SK-N-SH (cell line): ENCODE measurements at regions not wholly inside any gene's neighbourhood (a gene's known extent, or its start where the extent isn't known, plus 50 kb on each side); places are given as distances from the start of the nearest gene placed in this dataset.
"Not testable (repeated sequence)": the region's sequence is repeated elsewhere in the genome, so short reads cannot be mapped to it uniquely, and the experiment has no call there.

Source experiments
- CTCF ChIA-PET: fragments of 300-600, 350-600 bp; formaldehyde crosslinking; extraction: SDS; loops from one replicate; lab custom pipeline; 2021; lab: Yijun Ruan, JAX
- POLR2A ChIA-PET: fragments of 350-600 bp; sonication (Branson Sonifier 250); formaldehyde crosslinking; extraction: SDS; loops from one replicate; lab custom pipeline; 2020; ENCODE audit warnings: antibody characterized with exemption, inconsistent platforms; lab: Yijun Ruan, JAX
- DNase-seq: peaks from one replicate; pipeline ENCODE4 v3.0.0; 2012
- H2AFZ ChIP-seq: fragments of 200-600 bp; sonication (generic); 2 replicates; pipeline ENCODE4 v1.8.1; 2016; ENCODE audit warnings: antibody characterized with exemption, mild to moderate bottlenecking, low read depth
- H3F3A ChIP-seq: fragments of 200-600 bp; sonication (generic); replicated peaks from 2 replicates; pipeline ENCODE3; 2016; ENCODE audit warnings: antibody characterized with exemption, mild to moderate bottlenecking; ENCODE audit not compliant: insufficient read depth
- H3K27ac ChIP-seq, 2 experiments: fragments of 200-500 bp in 1 of 2; fragments of 200-600 bp in 1 of 2; sonication (Bioruptor generic) in 1 of 2; sonication (generic), shearing (Covaris generic) in 1 of 2; 2 replicates each; pipeline versions ENCODE4 v1.5.1 to v1.6.1; 2014 to 2016; ENCODE audit warnings: low read depth in 2 of 2, inconsistent platforms in 1 of 2, low read length in 1 of 2, mild to moderate bottlenecking in 1 of 2, mixed read lengths in 1 of 2
- H3K27me3 ChIP-seq: fragments of 200-600 bp; sonication (generic), shearing (Covaris generic); 2 replicates; pipeline ENCODE4 v1.6.1; 2016; ENCODE audit warnings: mixed run types; ENCODE audit not compliant: insufficient read depth
- H3K36me3 ChIP-seq, 2 experiments: fragments of 200-500 bp in 1 of 2; fragments of 200-600 bp in 1 of 2; sonication (Bioruptor generic) in 1 of 2; sonication (generic) in 1 of 2; replicated peaks in 1 of 2; 2 replicates each; pipeline versions ENCODE3 to v1.5.1; 2014 to 2016; ENCODE audit warnings: low read length in 1 of 2, mild to moderate bottlenecking in 1 of 2; ENCODE audit not compliant: insufficient read depth in 2 of 2, control insufficient read depth in 1 of 2
- H3K4me1 ChIP-seq, 2 experiments: fragments of 200-500 bp in 1 of 2; fragments of 200-600 bp in 1 of 2; sonication (Bioruptor generic) in 1 of 2; sonication (generic), shearing (Covaris generic) in 1 of 2; 2 replicates each; pipeline versions ENCODE4 v1.5.1 to v1.6.1; 2014 to 2016; ENCODE audit warnings: low read depth in 1 of 2, low read length in 1 of 2, mixed run types in 1 of 2; ENCODE audit not compliant: insufficient read depth in 2 of 2, control insufficient read depth in 1 of 2
- H3K4me2 ChIP-seq: fragments of 200-600 bp; sonication (generic), shearing (Covaris generic); 2 replicates; pipeline ENCODE4 v1.6.1; 2017; ENCODE audit warnings: mixed run types
- H3K4me3 ChIP-seq, 2 experiments: fragments of 200-500 bp in 1 of 2; fragments of 200-600 bp in 1 of 2; sonication (Bioruptor generic) in 1 of 2; sonication (generic), shearing (Covaris generic) in 1 of 2; 2 replicates each; pipeline versions ENCODE4 v1.5.1 to v1.8.1; 2014 to 2016; ENCODE audit warnings: low read depth in 2 of 2, inconsistent platforms in 1 of 2, low read length in 1 of 2, mild to moderate bottlenecking in 1 of 2, mixed read lengths in 1 of 2, moderate library complexity in 1 of 2
- H3K79me2 ChIP-seq: fragments of 200-600 bp; sonication (generic); 2 replicates; pipeline ENCODE4 v1.8.1; 2017; ENCODE audit warnings: mild to moderate bottlenecking; ENCODE audit not compliant: insufficient read depth
- H3K9ac ChIP-seq: fragments of 200-600 bp; sonication (generic); 2 replicates; pipeline ENCODE4 v1.6.1; 2017; ENCODE audit warnings: mixed run types
- H3K9me2 ChIP-seq: fragments of 200-600 bp; sonication (generic); 2 replicates; pipeline ENCODE4 v1.6.1; 2017; ENCODE audit warnings: mixed run types
- H3K9me3 ChIP-seq: fragments of 200-600 bp; sonication (generic); 2 replicates; pipeline ENCODE4 v1.6.1; 2017; ENCODE audit warnings: mixed run types, mild to moderate bottlenecking, moderate library complexity
- H4K20me1 ChIP-seq: fragments of 200-600 bp; sonication (generic); 2 replicates; pipeline ENCODE4 v1.6.1; 2017; ENCODE audit warnings: mild to moderate bottlenecking, mixed run types; ENCODE audit not compliant: insufficient read depth
- CHD2 ChIP-seq: fragments of 150-350 bp; IDR thresholded peaks from 2 replicates; pipeline ENCODE4 v1.6.1; 2018; ENCODE audit warnings: low read length; ENCODE audit not compliant: partially characterized antibody
- ELF1 ChIP-seq: IDR thresholded peaks from 2 replicates; pipeline ENCODE4 v1.4.0; 2012
- EP300 ChIP-seq, 2 experiments: IDR thresholded peaks; 2 replicates each; pipeline versions ENCODE4 v1.4.0 to v1.6.1; 2012; ENCODE audit warnings: borderline replicate concordance in 1 of 2, low read depth in 1 of 2, low read length in 1 of 2
- FOXM1 ChIP-seq: IDR thresholded peaks from 2 replicates; pipeline ENCODE4 v1.4.0; 2012; ENCODE audit warnings: low read depth, mild to moderate bottlenecking
- GATA2 ChIP-seq: sonication (generic); formaldehyde crosslinking; IDR thresholded peaks from 2 replicates; pipeline ENCODE4 v1.5.0; 2020; ENCODE audit warnings: mild to moderate bottlenecking, missing genetic modification reagents
- IRF3 ChIP-seq: fragments of 150-350 bp; IDR thresholded peaks from 2 replicates; pipeline ENCODE4 v1.6.1; 2016; ENCODE audit warnings: mild to moderate bottlenecking, low read depth, low read length
- MEF2A ChIP-seq: IDR thresholded peaks from 2 replicates; pipeline ENCODE4 v1.4.0; 2012; ENCODE audit warnings: low read depth, borderline replicate concordance
- NRF1 ChIP-seq: IDR thresholded peaks from 2 replicates; pipeline ENCODE4 v1.6.1; 2012; ENCODE audit warnings: low read depth, mild to moderate bottlenecking, low read length
- POLR2AphosphoS5 ChIP-seq: IDR thresholded peaks from 2 replicates; pipeline ENCODE4 v1.6.1; 2012; ENCODE audit warnings: low read depth, low read length
- RCOR1 ChIP-seq: fragments of 150-350 bp; IDR thresholded peaks from 2 replicates; pipeline ENCODE4 v1.6.1; 2017; ENCODE audit warnings: antibody characterized with exemption, low read length
- RFX5 ChIP-seq: IDR thresholded peaks from 2 replicates; pipeline ENCODE4 v1.6.1; 2012; ENCODE audit warnings: mild to moderate bottlenecking, improper control_type of control experiment, low read length
- SIN3A ChIP-seq: IDR thresholded peaks from 2 replicates; pipeline ENCODE4 v1.6.1; 2012; ENCODE audit warnings: low read depth, mild to moderate bottlenecking, low read length, moderate library complexity, borderline replicate concordance
- SMC3 ChIP-seq: IDR thresholded peaks from 2 replicates; pipeline ENCODE4 v1.6.1; 2012; ENCODE audit warnings: low read depth, low read length, improper control_type of control experiment
- TAF1 ChIP-seq: IDR thresholded peaks from 2 replicates; pipeline ENCODE4 v1.6.1; 2012; ENCODE audit warnings: low read depth, mild to moderate bottlenecking, low read length, moderate library complexity, borderline replicate concordance
- TCF12 ChIP-seq: IDR thresholded peaks from 2 replicates; pipeline ENCODE4 v1.4.0; 2012
- USF1 ChIP-seq: IDR thresholded peaks from 2 replicates; pipeline ENCODE4 v1.4.0; 2012; ENCODE audit warnings: low read depth, borderline replicate concordance
- YY1 ChIP-seq: IDR thresholded peaks from 2 replicates; pipeline ENCODE4 v1.4.0; 2012; ENCODE audit warnings: low read depth, mild to moderate bottlenecking
- WGBS: methylation state at CpG from one replicate; pipeline ENCODE4 v1.1.6; 2017; ENCODE audit warnings: low lambda C conversion rate; 5-methylcytosine and 5-hydroxymethylcytosine counted together

- H3F3A ChIP-seq: no peaks in the 10 kb centered on the region
- H3K9me3 ChIP-seq: no peaks in the 10 kb centered on the region
- H3K4me1 ChIP-seq: no peaks in the 10 kb centered on the region
- POLR2A ChIA-PET: no interaction called here
- H3K9ac ChIP-seq: no peak overlapping the region
- no peak for TF ChIP-seq EP300 (IDR thresholded peaks at IDR 0.05; ENCODE audit: borderline replicate concordance in 1 of 2, low read depth in 1 of 2, low read length in 1 of 2)
- TF ChIP-seq, all 33 proteins: peak for 0
- Histone ChIP-seq H3K36me3 (no peaks in the 10 kb centered on the region), H3K27me3 (no peaks in the 10 kb centered on the region), H4K20me1 (no peaks in the 10 kb centered on the region), H3K4me2 (no peak overlapping the region), H2AFZ (no peak overlapping the region), H3K9me2 (no peaks in the 10 kb centered on the region), H3K4me3 (no peak overlapping the region), H3K27ac (no peak overlapping the region), H3K79me2 (no peaks in the 10 kb centered on the region)
- CTCF ChIA-PET: no interaction called here
- DNase-seq: no peak
Observed at GRCh38 chr3:145248928-145249327, 912.1 kb downstream of the PLOD2 start.

GRCh38 chr3:145251311-145251710 is 909.7 kb downstream of the PLOD2 start:
- no peaks in the 10 kb centered on the region for H4K20me1 ChIP-seq
- CTCF ChIA-PET: no interaction called here
- POLR2A ChIA-PET: no interaction called here
- no peak overlapping the region for H2AFZ ChIP-seq
- H3K36me3 ChIP-seq: no peaks in the 10 kb centered on the region
- H3K9me2 ChIP-seq: no peaks in the 10 kb centered on the region
- DNase-seq: no peak
- H3K4me3 ChIP-seq: no peak overlapping the region
- no peaks in the 10 kb centered on the region for H3F3A ChIP-seq
- H3K9me3 ChIP-seq: no peaks in the 10 kb centered on the region
- no peaks in the 10 kb centered on the region for H3K27me3 ChIP-seq
- H3K4me1 ChIP-seq: no peaks in the 10 kb centered on the region
- H3K9ac ChIP-seq: no peak overlapping the region
- no peaks in the 10 kb centered on the region for H3K79me2 ChIP-seq
- no peak for TF ChIP-seq SIN3A
- 2% methylated on average over 1 of the region's 1 CpG for WGBS
- no peak overlapping the region for H3K27ac ChIP-seq
- no peak overlapping the region for H3K4me2 ChIP-seq

- H3K9ac ChIP-seq, H3K27me3 ChIP-seq, H3K9me2 ChIP-seq, H2AFZ ChIP-seq, H3K4me2 ChIP-seq, POLR2A ChIA-PET, DNase-seq, CTCF ChIA-PET, H3K9me3 ChIP-seq, H3K4me3 ChIP-seq, H4K20me1 ChIP-seq, H3K27ac ChIP-seq, H3K79me2 ChIP-seq, H3K4me1 ChIP-seq, H3K36me3 ChIP-seq, H3F3A ChIP-seq: not testable (repeated sequence)
- WGBS: 7% methylated on average over 3 of the region's 12 CpGs
Observed at GRCh38 chr3:145257967-145258366, 903.0 kb downstream of the PLOD2 start.

GRCh38 chr3:145259166-145259880 is 901.7 kb downstream of the PLOD2 start:
- Histone ChIP-seq H3K9ac (no peak overlapping the region), H3K9me2 (no peaks in the 10 kb centered on the region), H4K20me1 (no peaks in the 10 kb centered on the region), H3K9me3 (no peaks in the 10 kb centered on the region), H3K36me3 (no peaks in the 10 kb centered on the region), H3K4me1 (no peaks in the 10 kb centered on the region), H3K27me3 (no peaks in the 10 kb centered on the region), H3K4me2 (no peak overlapping the region), H3K79me2 (no peaks in the 10 kb centered on the region), H2AFZ (no peak overlapping the region), H3K4me3 (no peak overlapping the region), H3K27ac (no peak overlapping the region), H3F3A (no peaks in the 10 kb centered on the region)
- DNase-seq: no peak
- ChIA-PET CTCF (no interaction called here), POLR2A (no interaction called here)
- WGBS: 11% methylated on average over 3 of the region's 3 CpGs
- no peak for TF ChIP-seq USF1
- TF ChIP-seq TCF12: no peak
- no peak for TF ChIP-seq YY1
- TF ChIP-seq CHD2: no peak
- no peak for TF ChIP-seq SIN3A
- TF ChIP-seq GATA2 (CRISPR knock-in tag): no peak
- no peak for TF ChIP-seq SMC3
- no peak for TF ChIP-seq TAF1
- no peak for TF ChIP-seq POLR2AphosphoS5
- TF ChIP-seq ELF1: no peak
- TF ChIP-seq RCOR1: no peak
- TF ChIP-seq RFX5: no peak
- TF ChIP-seq EP300 (IDR thresholded peaks at IDR 0.05; ENCODE audit: borderline replicate concordance in 1 of 2, low read depth in 1 of 2, low read length in 1 of 2): no peak
- TF ChIP-seq IRF3: no peak
- no peak for TF ChIP-seq FOXM1
- TF ChIP-seq NRF1: no peak
- no peak for TF ChIP-seq MEF2A
